ENCODE measurements at regions not wholly inside any gene's neighbourhood (a gene's known extent, or its start where the extent isn't known, plus 50 kb on each side); places are given as distances from the start of the nearest gene placed in this dataset.
"Not testable (repeated sequence)": the region's sequence is repeated elsewhere in the genome, so short reads cannot be mapped to it uniquely, and the experiment has no call there.

DNA sequence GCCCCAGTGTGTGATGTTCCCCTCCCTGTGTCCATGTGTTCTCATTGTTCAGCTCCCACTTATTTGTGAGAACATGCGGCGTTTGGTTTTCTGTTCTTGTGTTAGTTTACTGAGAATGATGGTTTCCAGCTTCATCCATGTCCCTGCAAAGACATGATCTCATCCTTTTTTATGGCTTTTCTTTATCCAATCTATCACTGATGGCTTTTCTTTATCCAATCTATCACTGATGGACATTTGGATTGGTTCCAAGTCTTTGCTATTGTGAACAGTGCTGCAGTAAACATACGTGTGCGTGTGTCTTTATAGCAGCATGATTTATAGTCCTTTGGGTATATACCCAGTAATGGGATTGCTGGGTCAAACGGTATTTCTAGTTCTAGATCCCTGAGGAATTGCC lies 455.8 kb downstream of the MAT2B start:
- in situ Hi-C loops (cut with HindIII; ENCODE audit: low pct_ligation_motif_present, low pct_unique_long_range_greater_than_20kb, low sequenced_read_pairs); DNase-seq: not testable (repeated sequence)

DNA sequence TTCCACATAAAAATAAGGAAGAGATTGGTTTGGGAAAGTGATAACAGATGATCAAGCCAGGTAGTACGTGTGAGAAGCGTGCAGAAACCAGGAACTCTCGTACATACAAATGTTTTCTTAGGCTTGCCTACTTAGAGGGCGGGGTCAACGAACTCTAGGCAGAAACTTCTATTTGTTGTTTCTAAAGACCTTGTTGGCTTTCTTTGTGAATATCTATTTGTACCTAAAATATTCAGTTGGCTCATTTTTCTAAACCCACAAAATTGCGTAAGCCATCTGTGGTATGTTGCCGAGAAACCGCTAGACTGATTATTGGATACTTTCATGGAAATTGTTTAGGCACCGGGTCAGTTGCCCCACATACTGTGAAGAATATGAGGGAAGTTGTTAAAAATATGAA lies 458.5 kb downstream of the MAT2B start:
- DNase-seq, result no peak
- in situ Hi-C loops (cut with HindIII; ENCODE audit: low pct_ligation_motif_present, low pct_unique_long_range_greater_than_20kb, low sequenced_read_pairs), result no loop called here

DNA sequence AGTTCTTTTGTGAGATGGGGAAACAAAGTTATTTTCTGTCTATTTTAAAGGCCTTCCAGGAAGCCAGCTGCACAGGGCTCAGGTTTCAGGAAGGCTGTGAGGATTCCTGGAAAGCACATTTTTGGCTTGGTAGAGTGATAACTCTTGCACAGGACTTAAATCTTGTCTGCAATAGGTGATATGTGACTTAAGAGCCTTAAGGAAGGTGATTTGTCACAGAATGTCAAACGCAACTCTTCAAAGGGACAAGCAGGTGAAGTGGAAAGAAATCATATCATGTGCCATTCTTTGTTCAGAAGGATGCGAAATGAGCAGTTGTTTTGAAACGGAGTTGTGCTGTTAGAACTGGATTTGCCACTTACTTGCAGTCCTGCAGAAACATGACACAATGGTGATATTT lies 459.3 kb downstream of the MAT2B start:
- no peak for DNase-seq
- in situ Hi-C loops (cut with HindIII; ENCODE audit: low pct_ligation_motif_present, low pct_unique_long_range_greater_than_20kb, low sequenced_read_pairs), result no loop called here

DNA sequence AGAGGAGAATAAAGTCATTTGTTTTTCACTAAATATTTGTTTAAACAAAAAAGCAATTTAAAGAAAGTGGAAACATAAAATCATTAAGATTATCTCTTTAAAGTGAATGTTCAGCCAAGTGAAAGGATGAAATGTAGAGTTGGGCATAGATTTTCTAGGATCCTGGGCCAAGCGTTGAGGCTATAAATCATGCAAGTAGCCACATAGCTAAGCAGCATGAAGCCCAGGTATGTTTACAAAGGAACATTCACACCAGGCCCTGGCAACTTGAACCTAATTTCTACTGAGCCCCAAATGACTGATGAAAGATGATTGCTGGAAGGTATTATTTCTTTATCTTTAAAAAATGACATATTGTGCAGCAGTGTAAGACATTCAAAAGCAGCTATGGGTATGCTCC lies 461.8 kb downstream of the MAT2B start:
- in situ Hi-C loops (cut with HindIII; ENCODE audit: low pct_ligation_motif_present, low pct_unique_long_range_greater_than_20kb, low sequenced_read_pairs), result no loop called here
- DNase-seq, result no peak

DNA sequence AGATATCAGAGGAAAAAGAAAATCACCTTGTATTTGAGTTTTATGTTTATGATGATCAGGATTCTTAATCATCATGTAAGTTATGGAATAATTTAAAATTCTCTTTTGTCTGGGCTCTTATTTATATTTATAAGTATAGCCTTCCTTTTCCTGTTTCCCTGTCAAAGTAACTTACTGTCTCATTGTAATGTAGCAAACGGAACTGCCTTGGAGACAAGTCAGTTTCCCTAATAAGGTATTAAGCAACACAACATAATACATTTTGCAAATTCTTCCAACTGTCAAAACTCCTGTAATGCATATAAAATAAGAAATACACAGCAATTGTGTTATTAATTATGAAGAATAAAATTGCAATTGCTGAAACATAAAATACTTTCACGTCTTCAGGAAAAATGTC lies 463.2 kb downstream of the MAT2B start:
- in situ Hi-C loops (cut with HindIII; ENCODE audit: low pct_ligation_motif_present, low pct_unique_long_range_greater_than_20kb, low sequenced_read_pairs), result no loop called here
- DNase-seq, result no peak

DNA sequence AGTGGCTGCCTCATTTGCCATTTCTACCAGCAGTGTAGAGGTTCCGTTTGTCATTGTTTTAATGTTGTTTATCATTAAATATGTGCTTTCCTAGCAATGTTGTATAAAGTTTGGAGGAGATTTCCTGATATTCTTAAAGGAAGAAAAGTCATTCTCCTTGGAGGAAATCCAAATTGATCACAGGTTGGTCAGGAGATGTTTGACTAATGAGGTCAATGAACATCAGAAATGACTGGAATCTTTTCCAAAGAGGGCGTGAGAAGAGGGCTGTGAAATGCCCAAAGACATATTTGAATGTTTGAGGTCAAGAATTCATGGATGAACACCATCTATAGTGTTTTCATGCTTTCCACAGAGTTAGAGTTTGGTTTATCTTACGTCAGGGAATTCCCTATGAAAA lies 471.3 kb downstream of the MAT2B start:
- in situ Hi-C loops (cut with HindIII; ENCODE audit: low pct_ligation_motif_present, low pct_unique_long_range_greater_than_20kb, low sequenced_read_pairs), result no loop called here
- DNase-seq, result no peak

DNA sequence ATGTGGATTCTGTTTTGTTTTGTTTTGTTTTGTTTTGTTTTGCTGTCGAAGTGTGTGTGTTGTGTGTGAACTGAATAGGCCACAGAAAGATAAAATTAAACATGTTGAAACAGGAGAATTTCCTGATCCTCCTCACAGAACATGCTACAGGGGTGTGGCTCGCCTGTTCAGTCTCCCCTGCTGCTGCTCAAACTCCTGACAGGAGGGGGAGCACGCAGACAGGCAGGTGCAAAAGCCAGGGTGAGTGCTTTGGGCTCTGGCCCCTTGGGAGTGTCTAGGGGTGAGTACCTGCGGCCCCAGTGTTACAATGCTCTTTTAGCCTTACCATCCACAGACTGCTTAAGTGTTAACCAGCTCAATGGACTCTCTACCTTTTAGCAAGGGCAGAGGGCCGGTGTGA lies 473.5 kb downstream of the MAT2B start:
- in situ Hi-C loops (cut with HindIII; ENCODE audit: low pct_ligation_motif_present, low pct_unique_long_range_greater_than_20kb, low sequenced_read_pairs), result no loop called here

DNA sequence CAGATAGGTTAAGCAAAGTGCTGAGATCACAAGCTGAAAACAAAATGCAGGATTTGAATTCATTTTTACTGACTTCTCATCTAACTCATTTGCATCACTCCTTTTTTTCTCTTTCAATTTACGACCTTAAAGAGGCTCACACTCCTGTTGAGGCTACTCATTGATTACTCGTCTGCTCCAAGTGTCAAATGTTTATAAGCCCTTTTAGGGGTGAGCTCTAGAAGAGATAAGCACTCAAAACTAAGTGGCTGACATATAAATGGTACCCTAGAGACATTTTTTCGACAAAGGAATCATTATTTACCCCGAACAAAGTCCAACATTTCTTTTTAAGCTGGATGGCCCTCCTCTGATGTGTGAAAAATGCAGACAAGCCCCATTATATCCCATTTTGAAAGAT lies 483.1 kb downstream of the MAT2B start:
- DNase-seq, result no peak
- in situ Hi-C loops (cut with HindIII; ENCODE audit: low pct_ligation_motif_present, low pct_unique_long_range_greater_than_20kb, low sequenced_read_pairs), result no loop called here

More for the DNA sequence above, 473.5 kb downstream of the MAT2B start:
- DNase-seq, result no peak

DNA sequence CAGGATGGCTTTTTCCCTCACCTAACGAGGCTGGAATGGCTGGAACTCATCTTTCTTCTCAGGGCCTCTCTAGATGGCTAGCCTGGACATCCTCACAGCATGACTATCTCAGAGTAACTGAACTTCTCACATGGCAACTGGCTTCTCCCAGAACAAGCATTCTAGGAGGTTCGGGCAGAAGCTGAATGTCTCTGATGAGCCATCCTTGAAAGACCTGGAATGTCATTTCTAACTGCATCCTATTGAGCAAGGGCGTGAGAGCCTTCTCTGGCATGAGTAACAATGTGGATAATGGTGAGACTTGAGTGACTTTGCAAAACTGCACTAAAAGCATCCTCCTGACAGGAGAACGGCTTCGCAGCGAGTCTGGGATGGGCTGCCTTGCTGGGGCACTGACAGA lies 487.7 kb downstream of the MAT2B start:
- no peak for DNase-seq
- in situ Hi-C loops (cut with HindIII; ENCODE audit: low pct_ligation_motif_present, low pct_unique_long_range_greater_than_20kb, low sequenced_read_pairs), result no loop called here

DNA sequence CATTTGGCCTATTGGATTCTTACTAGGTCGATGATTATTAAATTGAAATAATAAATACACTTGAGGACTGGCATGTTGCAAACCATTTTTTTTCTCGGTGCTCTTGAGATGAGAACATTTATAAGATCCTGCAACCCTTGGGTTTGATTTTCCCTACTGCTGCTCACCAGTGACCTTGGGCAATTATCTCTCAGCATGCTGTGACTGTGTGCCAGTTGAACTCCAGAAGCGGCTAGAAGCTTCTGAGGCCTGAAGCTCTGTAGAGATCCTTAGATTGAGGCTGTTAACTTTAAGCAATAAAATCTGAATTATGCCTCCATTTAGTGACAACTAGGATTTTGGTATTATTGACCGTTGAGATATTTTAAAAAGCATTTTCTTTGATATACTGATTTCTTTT lies 489.8 kb downstream of the MAT2B start:
- in situ Hi-C loops (cut with HindIII; ENCODE audit: low pct_ligation_motif_present, low pct_unique_long_range_greater_than_20kb, low sequenced_read_pairs), result no loop called here
- no peak for DNase-seq

DNA sequence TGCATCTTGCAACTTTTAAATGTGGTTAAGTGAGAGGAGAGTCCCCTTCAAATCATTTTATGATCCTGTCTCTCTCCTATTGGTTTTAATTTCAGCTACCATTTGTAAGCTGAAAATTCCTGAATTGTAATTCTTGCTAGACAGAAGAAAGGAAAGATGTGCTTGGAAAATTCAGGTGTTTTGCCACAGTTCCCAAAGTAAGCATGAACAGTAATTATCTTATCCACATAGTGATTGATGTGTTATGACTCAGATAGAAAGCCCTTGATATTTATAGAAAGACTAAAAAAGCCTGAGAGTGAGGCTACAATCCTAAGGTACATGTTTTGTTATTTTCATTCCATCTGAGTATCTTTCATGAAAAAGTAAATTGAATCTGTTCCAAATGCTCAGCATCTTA lies 492.5 kb downstream of the MAT2B start:
- in situ Hi-C loops (cut with HindIII; ENCODE audit: low pct_ligation_motif_present, low pct_unique_long_range_greater_than_20kb, low sequenced_read_pairs), result no loop called here

DNA sequence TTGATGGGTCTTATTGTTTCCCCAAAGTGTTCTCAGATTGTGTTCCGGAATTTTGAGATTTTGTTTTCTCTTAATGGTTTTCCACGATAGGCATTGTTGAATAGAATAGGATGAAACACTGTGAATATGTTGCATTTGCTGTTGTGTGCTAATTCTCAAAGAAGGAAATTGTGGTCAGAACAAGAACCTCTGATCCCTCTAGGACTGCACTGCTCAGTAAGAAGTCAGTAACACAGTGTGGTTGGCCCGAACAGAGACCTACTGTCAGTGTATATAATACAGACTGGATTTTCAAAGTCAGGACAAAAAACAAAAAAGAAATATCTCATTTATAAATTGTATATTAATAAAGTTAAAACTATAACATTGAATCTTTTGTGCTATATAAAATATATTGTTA lies 494.8 kb downstream of the MAT2B start:
- in situ Hi-C loops (cut with HindIII; ENCODE audit: low pct_ligation_motif_present, low pct_unique_long_range_greater_than_20kb, low sequenced_read_pairs), result no loop called here

More for the DNA sequence above, 492.5 kb downstream of the MAT2B start:
- DNase-seq, result no peak

DNA sequence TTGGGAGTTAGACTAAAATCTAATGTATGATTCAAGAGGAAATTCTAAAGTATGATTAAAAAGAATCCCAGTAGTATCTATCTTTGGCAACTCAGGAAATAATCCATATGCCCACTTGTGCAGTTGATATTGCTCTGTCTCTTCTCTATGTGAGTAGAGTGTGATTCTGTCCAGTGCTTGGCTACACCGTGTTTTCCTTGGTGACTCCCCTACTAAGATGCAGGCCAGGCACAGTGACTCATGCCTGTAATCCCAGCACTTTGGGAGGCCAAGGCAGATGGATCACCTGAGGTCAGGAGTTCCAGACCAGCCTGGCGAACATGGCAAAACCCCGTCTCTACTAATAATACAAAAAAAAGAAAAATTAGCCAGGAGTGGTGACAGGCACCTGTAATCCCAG lies 495.4 kb downstream of the MAT2B start:
- no peak for DNase-seq
- in situ Hi-C loops (cut with HindIII; ENCODE audit: low pct_ligation_motif_present, low pct_unique_long_range_greater_than_20kb, low sequenced_read_pairs), result no loop called here

More for the DNA sequence above, 494.8 kb downstream of the MAT2B start:
- DNase-seq, result no peak

DNA sequence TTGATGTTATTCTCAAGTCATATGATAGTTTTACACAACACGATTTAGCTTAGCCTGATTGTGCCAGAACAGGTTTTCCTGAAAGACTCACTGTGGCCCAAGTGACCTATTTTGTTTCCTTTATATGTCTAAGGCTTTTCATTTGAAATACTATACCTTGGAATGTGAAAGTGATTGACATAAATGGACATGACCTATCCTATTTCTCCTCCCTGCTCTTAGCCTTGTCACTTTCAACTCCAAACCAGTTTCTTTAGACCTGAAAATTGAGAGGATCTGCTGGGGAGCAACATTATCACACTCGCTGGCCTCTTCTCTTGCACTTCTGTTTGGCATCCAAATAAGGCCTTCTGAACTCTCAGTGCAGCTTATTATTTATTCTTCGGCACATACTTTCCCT lies 496.8 kb downstream of the MAT2B start:
- in situ Hi-C loops (cut with HindIII; ENCODE audit: low pct_ligation_motif_present, low pct_unique_long_range_greater_than_20kb, low sequenced_read_pairs), result no loop called here
- no peak for DNase-seq

DNA sequence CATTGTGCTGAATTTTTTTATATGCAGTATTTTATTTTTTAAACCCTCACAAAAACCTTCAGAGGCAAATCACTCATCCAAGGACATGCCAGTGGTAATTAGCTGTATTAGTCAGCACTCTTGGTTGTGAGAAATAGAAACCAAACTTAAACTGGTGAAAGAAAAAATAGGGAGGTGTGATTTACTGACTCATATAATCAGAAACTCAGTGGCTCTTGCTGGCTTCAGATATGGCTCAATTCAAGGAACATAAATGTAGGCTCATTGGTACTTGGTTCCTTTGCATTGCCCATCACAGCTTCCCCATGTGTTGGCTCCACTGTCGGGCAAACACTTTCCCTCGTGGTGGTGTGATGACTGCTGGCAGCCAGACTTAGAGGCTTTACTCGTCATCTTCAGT lies 497.2 kb downstream of the MAT2B start:
- no peak for DNase-seq
- in situ Hi-C loops (cut with HindIII; ENCODE audit: low pct_ligation_motif_present, low pct_unique_long_range_greater_than_20kb, low sequenced_read_pairs), result no loop called here

DNA sequence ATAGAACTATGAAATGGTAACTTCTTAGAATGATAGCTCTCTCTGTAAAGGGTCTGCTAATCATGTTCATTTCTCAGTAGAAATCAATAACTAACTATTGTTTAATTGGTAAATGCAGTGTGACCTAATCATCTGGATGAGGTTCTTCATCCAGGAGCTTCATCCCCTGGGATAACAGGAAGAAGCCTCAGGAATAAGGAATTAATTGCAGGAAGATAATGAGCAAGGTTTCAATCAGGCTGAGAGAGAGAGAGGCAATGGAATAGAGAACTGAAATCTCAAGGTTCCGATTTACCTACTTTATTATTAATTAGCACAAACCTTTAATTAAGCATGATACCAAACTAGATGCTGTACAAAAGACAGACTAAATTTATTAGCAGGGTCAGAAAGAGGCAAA lies 499.7 kb downstream of the MAT2B start:
- in situ Hi-C loops (cut with HindIII; ENCODE audit: low pct_ligation_motif_present, low pct_unique_long_range_greater_than_20kb, low sequenced_read_pairs), result no loop called here
- no peak for DNase-seq

DNA sequence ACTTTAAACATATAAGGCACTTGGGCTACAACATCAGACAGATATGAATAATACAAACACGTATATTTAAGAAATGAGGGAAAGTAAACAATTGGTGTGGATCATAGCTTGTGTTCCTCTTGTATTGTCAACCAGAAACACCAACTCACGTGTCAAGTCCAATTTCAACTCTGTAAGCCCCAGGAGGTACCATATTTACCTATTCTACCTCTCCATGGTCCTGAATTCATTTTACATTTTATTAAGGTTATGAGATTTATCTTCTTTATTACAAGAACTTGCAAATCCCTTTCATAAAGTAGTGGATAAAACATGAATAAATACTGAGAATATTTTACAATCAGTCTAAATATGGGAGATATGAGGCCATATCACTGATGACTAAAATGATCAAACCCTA lies 501.6 kb downstream of the MAT2B start:
- DNase-seq, result no peak
- in situ Hi-C loops (cut with HindIII; ENCODE audit: low pct_ligation_motif_present, low pct_unique_long_range_greater_than_20kb, low sequenced_read_pairs), result no loop called here

DNA sequence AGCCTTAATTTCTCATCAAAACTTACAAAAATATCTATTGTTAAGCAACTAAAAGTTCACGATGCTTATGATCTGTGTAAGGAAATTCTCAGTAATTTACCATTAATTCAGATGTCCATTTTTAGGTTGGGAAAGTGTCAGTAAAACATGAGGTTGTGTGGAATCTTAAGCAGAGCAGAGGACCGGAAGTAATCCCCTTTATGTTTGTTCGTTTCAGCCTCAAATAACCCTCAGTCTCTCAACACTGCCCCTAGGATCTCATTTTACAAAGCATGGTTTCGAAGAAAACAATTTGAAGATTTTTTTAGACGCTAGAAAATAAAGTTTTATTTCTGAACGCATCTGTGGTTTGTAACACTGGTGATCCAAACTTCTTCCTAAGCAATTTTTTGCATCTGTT lies 504.2 kb downstream of the MAT2B start:
- in situ Hi-C loops (cut with HindIII; ENCODE audit: low pct_ligation_motif_present, low pct_unique_long_range_greater_than_20kb, low sequenced_read_pairs), result no loop called here
- no peak for DNase-seq

DNA sequence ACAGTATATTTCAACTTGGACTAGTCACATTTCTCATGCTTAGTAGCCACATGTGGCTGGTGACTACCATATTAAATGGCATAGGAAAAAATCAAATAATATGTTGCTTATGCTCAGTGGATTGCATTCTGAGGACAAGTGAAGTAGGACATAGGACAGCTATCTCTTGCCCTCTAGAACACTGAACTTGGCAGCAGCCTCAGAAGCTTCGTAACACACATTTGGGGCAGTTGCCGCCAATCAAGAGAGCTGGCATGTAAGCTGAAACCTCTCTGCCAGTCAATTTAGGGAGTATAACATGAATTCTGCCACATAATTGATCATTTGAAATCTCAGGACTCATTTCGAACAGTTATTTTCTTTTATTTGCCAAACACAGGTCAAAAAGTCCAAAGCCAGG lies 505.5 kb downstream of the MAT2B start:
- in situ Hi-C loops (cut with HindIII; ENCODE audit: low pct_ligation_motif_present, low pct_unique_long_range_greater_than_20kb, low sequenced_read_pairs), result no loop called here
- DNase-seq, result no peak

DNA sequence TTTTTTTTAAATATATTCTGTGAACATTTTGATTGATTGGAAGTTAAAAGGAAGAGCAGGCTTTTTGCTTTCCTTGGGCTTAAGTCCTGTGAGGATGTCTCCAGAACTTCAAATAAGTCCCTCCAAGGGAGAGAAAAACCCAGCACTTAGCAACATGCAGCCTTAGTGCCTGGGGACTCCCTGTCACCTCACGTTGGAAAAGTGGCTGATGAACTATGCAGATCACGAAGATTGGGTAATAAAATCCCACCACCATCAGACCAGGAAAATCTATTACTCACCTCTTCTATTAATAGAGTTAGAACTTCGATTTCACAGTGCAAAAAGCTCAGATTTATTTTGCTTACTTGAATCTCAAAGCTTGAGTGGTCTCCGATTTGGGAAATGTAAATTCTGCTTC lies 507.0 kb downstream of the MAT2B start:
- in situ Hi-C loops (cut with HindIII; ENCODE audit: low pct_ligation_motif_present, low pct_unique_long_range_greater_than_20kb, low sequenced_read_pairs), result no loop called here
- DNase-seq, result no peak

DNA sequence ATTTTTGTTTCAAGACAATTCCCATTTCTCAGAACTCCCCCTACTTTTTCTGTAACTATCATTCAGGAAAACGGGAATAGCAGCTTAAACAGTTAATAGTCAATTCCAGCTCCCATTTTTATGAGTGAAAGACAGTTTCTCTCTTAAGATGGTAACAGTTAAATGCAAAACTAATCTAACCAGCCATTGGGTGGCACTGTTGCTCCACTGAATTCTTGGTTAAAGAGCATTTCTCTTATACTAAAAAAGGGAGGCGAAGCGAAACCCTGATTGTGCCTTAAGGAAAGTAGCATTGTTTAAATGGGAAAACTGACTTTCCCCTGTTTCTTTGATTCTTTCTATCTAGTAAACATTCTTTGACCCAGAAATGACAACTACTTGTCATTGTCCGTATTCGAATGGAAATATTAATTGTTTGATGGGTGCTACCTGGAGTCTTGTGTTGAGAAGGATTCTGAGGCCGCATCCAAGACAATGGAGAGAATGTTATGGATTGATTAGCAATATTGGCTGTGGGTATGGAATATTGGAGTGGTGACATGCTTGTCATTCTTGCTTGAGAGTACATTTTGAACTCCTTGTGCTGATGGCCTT lies 507.8 kb downstream of the MAT2B start:
- peak; percentile 61 for DNase-seq
- in situ Hi-C loops (cut with HindIII; ENCODE audit: low pct_ligation_motif_present, low pct_unique_long_range_greater_than_20kb, low sequenced_read_pairs), result no loop called here
